K562 (cell line): ENCODE measurements at regions not wholly inside any gene's neighbourhood (a gene's known extent, or its start where the extent isn't known, plus 50 kb on each side); places are given as distances from the start of the nearest gene placed in this dataset.

Experiments
- ATAC-seq: fragments of 200-7000 bp; cut with Tn5 transposase; 3 replicates; pipeline ENCODE4 v1.9.1; 2020; ENCODE audit warnings: moderate library complexity
- BruUV-seq: library from RNA; stranded (reverse); fragments of 400-500 nt; replicated peaks from 2 replicates; lab custom pipeline; 2021; lab: Mats Ljungman, UMichigan
- CTCF ChIA-PET: fragments of 300-600 bp; formaldehyde crosslinking; extraction: SDS; loops from one replicate; lab custom pipeline; 2021; ENCODE audit warnings: low intra/inter-chr PET ratio; lab: Yijun Ruan, JAX
- POLR2A ChIA-PET: fragments of 300-600, 350-650 bp; sonication (Branson Sonifier 250); formaldehyde crosslinking; extraction: SDS; loops from one replicate; lab custom pipeline; 2021; ENCODE audit warnings: antibody characterized with exemption, inconsistent platforms; lab: Yijun Ruan, JAX
- DNase-seq, 4 experiments: peaks; one replicate each; pipeline versions ENCODE4 v3.0.0 to v3.0.0-alpha.2; 2011 to 2018; ENCODE audit warnings: low spot score in 3 of 4, mixed read lengths in 3 of 4; ENCODE audit errors: extremely low read depth in 1 of 4
- FAIRE-seq: peaks from 2 replicates; lab custom pipeline; 2011; peaks lifted over from hg19 to GRCh38; lab: Jason Lieb, UNC
- H2AFZ ChIP-seq: 2 replicates; pipeline ENCODE4 v1.6.0; 2011; ENCODE audit warnings: low read depth, low read length, control low read depth, inconsistent platforms
- H3K27ac ChIP-seq: fragments of 200-600 bp; 3 replicates; pipeline ENCODE4 v1.8.0; 2011; ENCODE audit warnings: low read depth, mild to moderate bottlenecking, control low read depth, inconsistent platforms, low read length, moderate library complexity, mixed read lengths; ENCODE audit errors: extremely low read depth
- H3K27me3 ChIP-seq, 2 experiments: fragments of 300-600 bp in 1 of 2; 2 replicates in 1 of 2; 3 replicates in 1 of 2; pipeline versions ENCODE4 v1.6.0 to v1.8.0; 2011; ENCODE audit warnings: inconsistent platforms in 2 of 2, low read length in 2 of 2, mild to moderate bottlenecking in 1 of 2, mixed read lengths in 1 of 2, moderate library complexity in 1 of 2; ENCODE audit not compliant: control insufficient read depth in 2 of 2, insufficient read depth in 2 of 2
- H3K36me3 ChIP-seq: fragments of 300-600 bp; 3 replicates; pipeline ENCODE4 v1.8.0; 2011; ENCODE audit warnings: mild to moderate bottlenecking, low read length, inconsistent platforms; ENCODE audit not compliant: control insufficient read depth, insufficient read depth
- H3K4me1 ChIP-seq, 2 experiments: fragments of 200-600 bp in 1 of 2; replicated peaks in 1 of 2; 2 replicates in 1 of 2; 3 replicates in 1 of 2; pipeline versions ENCODE4 v1.5.1 to v1.8.0; 2011; ENCODE audit warnings: inconsistent platforms in 2 of 2, low read length in 2 of 2, mild to moderate bottlenecking in 1 of 2, mixed read lengths in 1 of 2, moderate library complexity in 1 of 2; ENCODE audit not compliant: control insufficient read depth in 2 of 2, insufficient read depth in 2 of 2
- H3K4me2 ChIP-seq: 2 replicates; pipeline ENCODE4 v1.6.1; 2011; ENCODE audit warnings: low read length, control low read depth, inconsistent platforms, mixed read lengths; ENCODE audit not compliant: insufficient read depth
- H3K4me3 ChIP-seq: fragments of 200-600 bp; sonication (generic), shearing (Covaris generic); 2 replicates; pipeline ENCODE4 v1.5.1; 2016; ENCODE audit warnings: control low read depth, inconsistent platforms
- H3K79me2 ChIP-seq: fragments of 200-600 bp; 3 replicates; pipeline ENCODE4 v1.8.0; 2011; ENCODE audit warnings: low read length, inconsistent platforms; ENCODE audit not compliant: control insufficient read depth, insufficient read depth
- H3K9ac ChIP-seq, 2 experiments: 2 replicates each; pipeline versions ENCODE4 v1.6.0 to v1.6.1; 2011; ENCODE audit warnings: low read depth in 2 of 2, low read length in 2 of 2, control low read depth in 1 of 2, inconsistent platforms in 1 of 2, mild to moderate bottlenecking in 1 of 2, mixed read lengths in 1 of 2; ENCODE audit not compliant: insufficient read depth in 1 of 2
- H3K9me1 ChIP-seq: one replicate; pipeline ENCODE4 v1.6.0; 2011; ENCODE audit warnings: inconsistent platforms, mild to moderate bottlenecking, low read length, moderate library complexity; ENCODE audit not compliant: control insufficient read depth, insufficient read depth
- H3K9me3 ChIP-seq: replicated peaks from 2 replicates; pipeline ENCODE4 v1.5.1; 2011; ENCODE audit warnings: low read depth, low read length, inconsistent platforms; ENCODE audit not compliant: control insufficient read depth, insufficient read depth
- H4K20me1 ChIP-seq: replicated peaks from 2 replicates; pipeline ENCODE4 v1.6.1; 2011; ENCODE audit warnings: low read length, inconsistent platforms, mixed read lengths; ENCODE audit not compliant: control insufficient read depth, insufficient read depth
- COPS2 ChIP-seq: fragments of 450-650 bp; conservative IDR thresholded peaks from 2 replicates; pipeline ENCODE4 v1.6.1; 2016; ENCODE audit warnings: mild to moderate bottlenecking, moderate library complexity
- DLX4 ChIP-seq: fragments of 250-450 bp; sonication (Bioruptor Pico); IDR thresholded peaks from 2 replicates; pipeline ENCODE4 v1.6.1; 2021; ENCODE audit warnings: mild to moderate bottlenecking
- ETS1 ChIP-seq: conservative IDR thresholded peaks from 2 replicates; pipeline ENCODE4 v1.6.1; 2011; ENCODE audit warnings: low read depth, mild to moderate bottlenecking, low read length; ENCODE audit not compliant: control insufficient read depth
- GABPB1 ChIP-seq: sonication (generic); formaldehyde crosslinking; IDR thresholded peaks from 2 replicates; pipeline ENCODE4 v1.8.0; 2022; ENCODE audit warnings: mild to moderate bottlenecking, missing genetic modification reagents
- KLF13 ChIP-seq: fragments of 450-650 bp; IDR thresholded peaks from 2 replicates; pipeline ENCODE4 v1.6.1; 2016; ENCODE audit warnings: missing genetic modification characterization, low read depth, mild to moderate bottlenecking, missing compliant biosample characterization, moderate library complexity, borderline replicate concordance
- MCM2 ChIP-seq: fragments of 450-650 bp; IDR thresholded peaks from 2 replicates; pipeline ENCODE4 v1.6.1; 2017; ENCODE audit warnings: low read depth, mild to moderate bottlenecking
- MEF2A ChIP-seq: IDR thresholded peaks from 2 replicates; pipeline ENCODE4 v1.6.1; 2011; ENCODE audit warnings: low read depth, mild to moderate bottlenecking, low read length, moderate library complexity; ENCODE audit not compliant: control insufficient read depth
- STAT5A ChIP-seq: IDR thresholded peaks from 2 replicates; pipeline ENCODE4 v1.6.1; 2012; ENCODE audit warnings: low read length, inconsistent platforms, borderline replicate concordance
- ZFP1 ChIP-seq: fragments of 450-650 bp; formaldehyde crosslinking; IDR thresholded peaks from 2 replicates; pipeline ENCODE4 v1.4.0; 2020; ENCODE audit warnings: mild to moderate bottlenecking, mixed read lengths
- WGBS: fragments of 100-300 bp; shearing (Covaris generic); methylation state at CpG from one replicate; pipeline ENCODE4 v1.1.6; 2016; ENCODE audit warnings: low coverage, mixed read lengths; ENCODE audit not compliant: insufficient coverage; ENCODE audit errors: missing lambda C conversion rate; 5-methylcytosine and 5-hydroxymethylcytosine counted together
- in situ Hi-C: fragments of 300-500 bp; cut with MboI; formaldehyde crosslinking; loops from 4 replicates; pipeline ENCODE4 v1.15.0; 2018; ENCODE audit warnings: inconsistent platforms, mixed read lengths
- intact Hi-C: fragments of 100-400 bp; cut with micrococcal nuclease; formaldehyde crosslinking; loops from 2 replicates; pipeline ENCODE4 v1.14.2; 2022
- TF ChIP-seq, protein P1 (sequence below): fragments of 450-650 bp; formaldehyde crosslinking; IDR thresholded peaks from 2 replicates; pipeline ENCODE4 v1.4.0; 2020; ENCODE audit warnings: mild to moderate bottlenecking, mixed read lengths
- TF ChIP-seq, protein P2 (sequence below): IDR thresholded peaks from 3 replicates; pipeline ENCODE4 v1.6.1; 2011; ENCODE audit warnings: borderline replicate concordance, mild to moderate bottlenecking; ENCODE audit not compliant: insufficient read length, insufficient read depth
- TF ChIP-seq, protein P3 (sequence below): fragments of 250-450 bp; sonication (Bioruptor Pico); IDR thresholded peaks from 2 replicates; pipeline ENCODE4 v1.4.0; 2020

DNA sequence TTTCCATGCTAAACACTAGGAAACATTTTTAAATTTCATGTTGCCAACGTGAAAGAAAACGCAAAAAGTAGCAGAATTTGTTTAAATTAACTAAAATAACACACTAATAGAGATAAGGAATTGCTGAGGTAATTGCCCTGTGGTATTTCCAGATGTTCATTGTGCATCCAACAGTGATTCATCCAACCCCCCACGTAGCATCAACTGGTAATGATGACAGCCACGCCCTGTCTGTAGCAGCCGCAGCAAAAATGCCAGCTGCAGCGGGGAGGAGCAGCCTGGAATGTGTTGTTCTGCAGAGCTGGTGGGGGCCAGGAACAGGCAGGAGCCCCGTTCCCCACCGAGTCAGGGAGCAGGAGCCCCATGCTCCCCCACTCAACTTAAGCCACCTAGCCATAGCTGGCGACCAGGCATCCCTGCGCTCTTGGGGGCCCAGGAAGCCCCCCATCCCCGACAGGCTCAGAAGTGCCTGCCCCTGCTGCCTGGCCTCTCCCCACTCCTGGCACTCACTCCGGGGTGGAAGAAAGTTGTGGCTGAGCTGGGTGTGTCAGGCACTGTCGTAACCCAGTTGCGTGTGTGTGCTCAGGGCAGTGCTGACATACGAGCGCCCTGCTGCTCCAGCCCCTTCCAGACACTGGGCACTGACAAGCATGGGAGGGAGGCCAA is 695.1 kb upstream of the ACVR2A start:
- in situ Hi-C loops, result no loop called here
- Histone ChIP-seq H3K4me3 (no peak overlapping the region), H3K9me3 (no peaks in the 10 kb centered on the region), H3K79me2 (no peaks in the 10 kb centered on the region), H3K36me3 (no peaks in the 10 kb centered on the region), H3K9ac (no peak overlapping the region), H3K27ac (no peak overlapping the region), H2AFZ (no peak overlapping the region), H4K20me1 (no peaks in the 10 kb centered on the region), H3K4me2 (no peak overlapping the region), H3K4me1 (no peaks in the 10 kb centered on the region), H3K27me3 (no peaks in the 10 kb centered on the region), H3K9me1 (no peaks in the 10 kb centered on the region)
- no TSS peak for BruUV-seq
- ChIA-PET CTCF (no interaction called here), POLR2A (no interaction called here)
- ATAC-seq, result no peak
- 2% methylated on average over 14 of the region's 16 CpGs for WGBS
- no peak for FAIRE-seq
- intact Hi-C loops, result no loop called here
- no peak for DNase-seq
- no peak for TF ChIP-seq KLF13 (tag)
- TF ChIP-seq STAT5A, result no peak
- no peak for TF ChIP-seq GABPB1 (CRISPR knock-in tag)
- TF ChIP-seq ZFP1, result no peak
- no peak for TF ChIP-seq ETS1
- TF ChIP-seq, protein P1, sequence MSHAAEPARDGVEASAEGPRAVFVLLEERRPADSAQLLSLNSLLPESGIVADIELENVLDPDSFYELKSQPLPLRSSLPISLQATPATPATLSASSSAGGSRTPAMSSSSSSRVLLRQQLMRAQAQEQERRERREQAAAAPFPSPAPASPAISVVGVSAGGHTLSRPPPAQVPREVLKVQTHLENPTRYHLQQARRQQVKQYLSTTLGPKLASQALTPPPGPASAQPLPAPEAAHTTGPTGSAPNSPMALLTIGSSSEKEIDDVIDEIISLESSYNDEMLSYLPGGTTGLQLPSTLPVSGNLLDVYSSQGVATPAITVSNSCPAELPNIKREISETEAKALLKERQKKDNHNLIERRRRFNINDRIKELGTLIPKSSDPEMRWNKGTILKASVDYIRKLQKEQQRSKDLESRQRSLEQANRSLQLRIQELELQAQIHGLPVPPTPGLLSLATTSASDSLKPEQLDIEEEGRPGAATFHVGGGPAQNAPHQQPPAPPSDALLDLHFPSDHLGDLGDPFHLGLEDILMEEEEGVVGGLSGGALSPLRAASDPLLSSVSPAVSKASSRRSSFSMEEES (CRISPR knock-in tag), result no peak
- TF ChIP-seq, protein P2, sequence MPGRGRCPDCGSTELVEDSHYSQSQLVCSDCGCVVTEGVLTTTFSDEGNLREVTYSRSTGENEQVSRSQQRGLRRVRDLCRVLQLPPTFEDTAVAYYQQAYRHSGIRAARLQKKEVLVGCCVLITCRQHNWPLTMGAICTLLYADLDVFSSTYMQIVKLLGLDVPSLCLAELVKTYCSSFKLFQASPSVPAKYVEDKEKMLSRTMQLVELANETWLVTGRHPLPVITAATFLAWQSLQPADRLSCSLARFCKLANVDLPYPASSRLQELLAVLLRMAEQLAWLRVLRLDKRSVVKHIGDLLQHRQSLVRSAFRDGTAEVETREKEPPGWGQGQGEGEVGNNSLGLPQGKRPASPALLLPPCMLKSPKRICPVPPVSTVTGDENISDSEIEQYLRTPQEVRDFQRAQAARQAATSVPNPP, result no peak
- TF ChIP-seq COPS2, result no peak
- no peak for TF ChIP-seq MEF2A
- TF ChIP-seq MCM2, result no peak
- TF ChIP-seq, protein P3, sequence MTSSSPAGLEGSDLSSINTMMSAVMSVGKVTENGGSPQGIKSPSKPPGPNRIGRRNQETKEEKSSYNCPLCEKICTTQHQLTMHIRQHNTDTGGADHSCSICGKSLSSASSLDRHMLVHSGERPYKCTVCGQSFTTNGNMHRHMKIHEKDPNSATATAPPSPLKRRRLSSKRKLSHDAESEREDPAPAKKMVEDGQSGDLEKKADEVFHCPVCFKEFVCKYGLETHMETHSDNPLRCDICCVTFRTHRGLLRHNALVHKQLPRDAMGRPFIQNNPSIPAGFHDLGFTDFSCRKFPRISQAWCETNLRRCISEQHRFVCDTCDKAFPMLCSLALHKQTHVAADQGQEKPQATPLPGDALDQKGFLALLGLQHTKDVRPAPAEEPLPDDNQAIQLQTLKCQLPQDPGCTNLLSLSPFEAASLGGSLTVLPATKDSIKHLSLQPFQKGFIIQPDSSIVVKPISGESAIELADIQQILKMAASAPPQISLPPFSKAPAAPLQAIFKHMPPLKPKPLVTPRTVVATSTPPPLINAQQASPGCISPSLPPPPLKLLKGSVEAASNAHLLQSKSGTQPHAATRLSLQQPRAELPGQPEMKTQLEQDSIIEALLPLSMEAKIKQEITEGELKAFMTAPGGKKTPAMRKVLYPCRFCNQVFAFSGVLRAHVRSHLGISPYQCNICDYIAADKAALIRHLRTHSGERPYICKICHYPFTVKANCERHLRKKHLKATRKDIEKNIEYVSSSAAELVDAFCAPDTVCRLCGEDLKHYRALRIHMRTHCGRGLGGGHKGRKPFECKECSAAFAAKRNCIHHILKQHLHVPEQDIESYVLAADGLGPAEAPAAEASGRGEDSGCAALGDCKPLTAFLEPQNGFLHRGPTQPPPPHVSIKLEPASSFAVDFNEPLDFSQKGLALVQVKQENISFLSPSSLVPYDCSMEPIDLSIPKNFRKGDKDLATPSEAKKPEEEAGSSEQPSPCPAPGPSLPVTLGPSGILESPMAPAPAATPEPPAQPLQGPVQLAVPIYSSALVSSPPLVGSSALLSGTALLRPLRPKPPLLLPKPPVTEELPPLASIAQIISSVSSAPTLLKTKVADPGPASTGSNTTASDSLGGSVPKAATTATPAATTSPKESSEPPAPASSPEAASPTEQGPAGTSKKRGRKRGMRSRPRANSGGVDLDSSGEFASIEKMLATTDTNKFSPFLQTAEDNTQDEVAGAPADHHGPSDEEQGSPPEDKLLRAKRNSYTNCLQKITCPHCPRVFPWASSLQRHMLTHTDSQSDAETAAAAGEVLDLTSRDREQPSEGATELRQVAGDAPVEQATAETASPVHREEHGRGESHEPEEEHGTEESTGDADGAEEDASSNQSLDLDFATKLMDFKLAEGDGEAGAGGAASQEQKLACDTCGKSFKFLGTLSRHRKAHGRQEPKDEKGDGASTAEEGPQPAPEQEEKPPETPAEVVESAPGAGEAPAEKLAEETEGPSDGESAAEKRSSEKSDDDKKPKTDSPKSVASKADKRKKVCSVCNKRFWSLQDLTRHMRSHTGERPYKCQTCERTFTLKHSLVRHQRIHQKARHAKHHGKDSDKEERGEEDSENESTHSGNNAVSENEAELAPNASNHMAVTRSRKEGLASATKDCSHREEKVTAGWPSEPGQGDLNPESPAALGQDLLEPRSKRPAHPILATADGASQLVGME (CRISPR knock-in tag), result no peak
- TF ChIP-seq DLX4, result no peak
